WERI-Rb-1 (cell line): ENCODE measurements at regions not wholly inside any gene's neighbourhood (a gene's known extent, or its start where the extent isn't known, plus 50 kb on each side); places are given as distances from the start of the nearest gene placed in this dataset.

ENCODE experiments used
- DNase-seq: peaks from one replicate; pipeline ENCODE4 v3.0.0-alpha.2; 2020
- H3K27ac ChIP-seq: fragments of 250-450 bp; sonication (Bioruptor Pico); 2 replicates; pipeline ENCODE4 v1.5.1; 2020; ENCODE audit warnings: mild to moderate bottlenecking, moderate library complexity
- H3K27me3 ChIP-seq: fragments of 250-450 bp; sonication (Bioruptor Pico); 2 replicates; pipeline ENCODE4 v1.5.1; 2021; ENCODE audit warnings: mild to moderate bottlenecking, low read depth, moderate library complexity; ENCODE audit not compliant: insufficient read depth, severe bottlenecking
- H3K36me3 ChIP-seq: fragments of 250-450 bp; sonication (Bioruptor Pico); 2 replicates; pipeline ENCODE4 v1.5.1; 2020; ENCODE audit warnings: mild to moderate bottlenecking, moderate library complexity
- H3K4me3 ChIP-seq: 2 replicates; pipeline ENCODE4 v1.5.1; 2011; ENCODE audit warnings: low read depth, mild to moderate bottlenecking, control low read depth, low read length
- H3K9me3 ChIP-seq: fragments of 250-450 bp; sonication (Bioruptor Pico); 2 replicates; pipeline ENCODE4 v1.5.1; 2021; ENCODE audit warnings: mild to moderate bottlenecking, moderate library complexity; ENCODE audit not compliant: severe bottlenecking
- TF ChIP-seq, protein P1 (sequence below): IDR thresholded peaks from 2 replicates; pipeline ENCODE4 v1.5.1; 2011; ENCODE audit warnings: low read depth, mild to moderate bottlenecking, control low read depth, inconsistent platforms, low read length

- Histone ChIP-seq H3K9me3 (no peaks in the 10 kb centered on the region), H3K36me3 (no peaks in the 10 kb centered on the region), H3K27ac (no peak overlapping the region), H3K27me3 (peaks cover 11% of the 10 kb centered on the region), H3K4me3 (no peak overlapping the region)
- TF ChIP-seq, protein P1, sequence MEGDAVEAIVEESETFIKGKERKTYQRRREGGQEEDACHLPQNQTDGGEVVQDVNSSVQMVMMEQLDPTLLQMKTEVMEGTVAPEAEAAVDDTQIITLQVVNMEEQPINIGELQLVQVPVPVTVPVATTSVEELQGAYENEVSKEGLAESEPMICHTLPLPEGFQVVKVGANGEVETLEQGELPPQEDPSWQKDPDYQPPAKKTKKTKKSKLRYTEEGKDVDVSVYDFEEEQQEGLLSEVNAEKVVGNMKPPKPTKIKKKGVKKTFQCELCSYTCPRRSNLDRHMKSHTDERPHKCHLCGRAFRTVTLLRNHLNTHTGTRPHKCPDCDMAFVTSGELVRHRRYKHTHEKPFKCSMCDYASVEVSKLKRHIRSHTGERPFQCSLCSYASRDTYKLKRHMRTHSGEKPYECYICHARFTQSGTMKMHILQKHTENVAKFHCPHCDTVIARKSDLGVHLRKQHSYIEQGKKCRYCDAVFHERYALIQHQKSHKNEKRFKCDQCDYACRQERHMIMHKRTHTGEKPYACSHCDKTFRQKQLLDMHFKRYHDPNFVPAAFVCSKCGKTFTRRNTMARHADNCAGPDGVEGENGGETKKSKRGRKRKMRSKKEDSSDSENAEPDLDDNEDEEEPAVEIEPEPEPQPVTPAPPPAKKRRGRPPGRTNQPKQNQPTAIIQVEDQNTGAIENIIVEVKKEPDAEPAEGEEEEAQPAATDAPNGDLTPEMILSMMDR = no peak
- no peak for DNase-seq
Observed at GRCh38 chr10:6674291-6674690, 94.2 kb upstream of the PRKCQ start.

GRCh38 chr10:6671976-6672375 lies 91.9 kb upstream of the PRKCQ start:
- no peak overlapping the region for H3K4me3 ChIP-seq
- DNase-seq = no peak

DNA sequence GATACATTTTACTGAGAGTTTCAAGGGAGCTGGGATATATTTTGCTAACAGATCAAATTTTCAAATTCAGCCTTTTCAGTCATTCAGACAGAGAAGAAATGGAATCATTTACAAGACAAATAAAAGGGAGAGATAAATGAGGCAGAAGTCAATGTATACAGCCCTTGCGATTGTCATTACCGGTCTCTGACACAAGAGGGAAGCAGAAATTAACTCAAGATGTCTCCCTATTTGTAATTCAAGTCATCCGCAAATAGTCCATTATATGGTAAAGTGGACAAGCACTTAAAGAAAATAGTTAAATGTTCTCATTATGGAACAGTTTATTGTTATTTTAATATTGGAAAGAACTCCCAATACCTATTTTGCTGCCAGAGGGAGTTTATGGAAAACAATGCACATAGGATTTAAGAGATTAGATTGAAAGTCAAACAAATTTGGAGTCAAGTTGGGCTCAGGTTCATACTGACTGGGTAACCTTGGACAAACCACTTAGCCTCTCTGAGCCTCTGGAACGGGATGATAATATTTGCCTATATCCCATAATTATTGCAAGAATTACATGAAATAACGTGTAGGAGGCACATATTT lies 89.3 kb upstream of the PRKCQ start:
- no peak overlapping the region for H3K4me3 ChIP-seq
- H3K9me3 ChIP-seq = no peaks in the 10 kb centered on the region
- no peak for DNase-seq
- peaks cover 9% of the 10 kb centered on the region for H3K27me3 ChIP-seq
- H3K36me3 ChIP-seq = no peaks in the 10 kb centered on the region
- TF ChIP-seq, protein P1 = 0 out of 2 replicates have a peak, but pooled peaks have one; percentile 18
- H3K27ac ChIP-seq = no peak overlapping the region

More at GRCh38 chr10:6671976-6672375, 91.9 kb upstream of the PRKCQ start:
- Histone ChIP-seq H3K27me3 (peaks cover 9% of the 10 kb centered on the region), H3K36me3 (no peaks in the 10 kb centered on the region), H3K9me3 (no peaks in the 10 kb centered on the region), H3K27ac (no peak overlapping the region)
- TF ChIP-seq, protein P1 = no peak

DNA sequence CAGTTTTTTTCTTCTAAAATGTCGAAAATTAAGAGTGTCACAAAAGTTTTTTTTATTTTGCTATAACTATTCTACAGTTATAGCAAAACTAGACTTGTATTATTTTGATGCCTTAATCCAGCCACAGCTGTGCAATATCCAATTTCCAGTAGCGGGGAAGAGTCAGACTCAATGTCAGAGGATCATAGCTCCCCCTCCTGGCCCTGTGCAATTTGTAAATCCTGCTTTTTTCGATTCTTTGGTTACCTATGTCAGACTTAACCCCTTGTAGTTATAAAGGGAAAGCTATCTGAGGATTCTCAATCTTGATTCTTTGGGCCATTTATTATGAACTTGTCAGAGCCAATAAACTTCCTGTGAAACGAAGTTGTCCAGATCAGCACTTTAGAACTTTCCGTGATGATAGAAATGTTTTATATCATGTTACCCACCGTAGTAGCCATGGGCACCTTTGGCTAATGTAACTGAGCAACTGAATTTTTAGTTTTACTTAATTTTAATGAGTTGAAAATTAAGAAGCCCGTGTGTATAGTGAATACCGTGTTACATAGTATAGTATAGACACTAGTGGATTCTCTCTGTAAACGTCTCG lies 87.7 kb upstream of the PRKCQ start:
- no peaks in the 10 kb centered on the region for H3K9me3 ChIP-seq
- DNase-seq = no peak

DNA sequence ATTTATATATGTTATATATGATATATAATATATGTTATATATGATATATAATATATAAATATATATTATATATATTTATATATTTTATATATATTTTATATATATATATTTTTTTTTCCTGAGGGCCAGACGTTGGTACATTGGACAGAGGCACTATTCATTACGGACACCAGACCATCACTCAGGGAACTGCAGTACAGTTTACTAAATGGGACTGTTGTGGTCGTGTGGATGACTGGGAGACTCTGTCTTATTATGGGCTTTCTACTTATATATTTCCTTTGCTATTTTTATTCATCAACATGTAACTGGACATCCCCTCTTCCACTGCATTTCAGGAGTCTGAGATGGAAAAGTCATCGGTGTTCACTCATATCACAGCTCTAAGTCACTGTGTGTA lies 87.1 kb upstream of the PRKCQ start:
- Histone ChIP-seq H3K27me3 (peaks cover 9% of the 10 kb centered on the region), H3K36me3 (no peaks in the 10 kb centered on the region), H3K27ac (no peak overlapping the region), H3K4me3 (no peak overlapping the region), H3K9me3 (no peaks in the 10 kb centered on the region)
- TF ChIP-seq, protein P1 = no peak
- DNase-seq = no peak

More for the DNA sequence above, 87.7 kb upstream of the PRKCQ start:
- TF ChIP-seq, protein P1 = peak; percentile 21; the same call in 1 of the 2 replicates
- Histone ChIP-seq H3K4me3 (no peak overlapping the region), H3K27me3 (peaks cover 9% of the 10 kb centered on the region), H3K36me3 (no peaks in the 10 kb centered on the region), H3K27ac (no peak overlapping the region)

GRCh38 chr10:6665847-6666246 lies 85.8 kb upstream of the PRKCQ start:
- Histone ChIP-seq H3K4me3 (no peak overlapping the region), H3K9me3 (no peaks in the 10 kb centered on the region), H3K36me3 (no peaks in the 10 kb centered on the region), H3K27ac (no peak overlapping the region), H3K27me3 (peaks cover 6% of the 10 kb centered on the region)
- TF ChIP-seq, protein P1 = no peak
- no peak for DNase-seq
